Right cardiac atrium (tissue), 5 donors: ENCODE measurements at regions not wholly inside any gene's neighbourhood (a gene's known extent, or its start where the extent isn't known, plus 50 kb on each side); places are given as distances from the start of the nearest gene placed in this dataset.
"Not testable (repeated sequence)": the region's sequence is repeated elsewhere in the genome, so short reads cannot be mapped to it uniquely, and the experiment has no call there.

ENCODE experiments used
- ATAC-seq, 2 donors: fragments of 200-7000 bp; cut with Tn5 transposase; one replicate each; pipeline versions ENCODE4 v1.8.0 to v1.9.1; 2020; ENCODE audit warnings: moderate library complexity in 2 of 2, mild to moderate bottlenecking in 1 of 2
- DNase-seq, 3 donors: peaks; one replicate each; pipeline ENCODE4 v3.0.0-alpha.2; 2020
- H3K27ac ChIP-seq: one replicate; pipeline ENCODE4 v1.5.1; 2013; ENCODE audit warnings: mild to moderate bottlenecking, low read length, control low read depth, moderate library complexity
- H3K27me3 ChIP-seq: one replicate; pipeline ENCODE4 v1.6.1; 2013; ENCODE audit not compliant: control insufficient read depth, insufficient read depth
- H3K4me1 ChIP-seq: one replicate; pipeline ENCODE4 v1.6.1; 2013; ENCODE audit warnings: low read length; ENCODE audit not compliant: control insufficient read depth, insufficient read depth
- H3K4me3 ChIP-seq: one replicate; pipeline ENCODE4 v1.5.1; 2013; ENCODE audit warnings: low read length, control low read depth
- H3K9me3 ChIP-seq: one replicate; pipeline ENCODE4 v1.6.1; 2013; ENCODE audit warnings: low read length; ENCODE audit not compliant: control insufficient read depth
- WGBS: extraction: QIAGEN DNeasy Blood & Tissue Kit; methylation state at CpG from one replicate; pipeline ENCODE4 v1.1.7; 2013; 5-methylcytosine and 5-hydroxymethylcytosine counted together
- intact Hi-C, 4 donors: fragments of 100-400 bp; cut with DNase I; formaldehyde crosslinking; loops; one replicate each; pipeline versions ENCODE4 v1.11.0 to v1.14.0; 2022 to 2023
- donor health status: healthy with polysubstance abuse.
- donor health status: DM: no; HTN: yes; CAD: no.
- donor health status: DM: no; HTN: no; CAD: no.
- donor health status: DM: no; HTN: yes; CAD: no; lungs with severe emphysema.
- donor health status: DM: yes; HTN: yes; CAD: no.

- DNase-seq (no peak), ATAC-seq (no peak)
- H3K9me3 ChIP-seq = no peaks in the 10 kb centered on the region
- no peak overlapping the region for H3K27ac ChIP-seq
- intact Hi-C loops = no loop called here
- H3K4me3 ChIP-seq = no peak overlapping the region
- H3K27me3 ChIP-seq = no peaks in the 10 kb centered on the region
- no peaks in the 10 kb centered on the region for H3K4me1 ChIP-seq
Observed at GRCh38 chr6:63464060-63464459, 108.2 kb upstream of the LOC128125822 start.

GRCh38 chr6:63465750-63466149 is 106.5 kb upstream of the LOC128125822 start:
- intact Hi-C loops = no loop called here
- H3K4me3 ChIP-seq = no peak overlapping the region
- no peak for DNase-seq
- no peak for ATAC-seq
- no peaks in the 10 kb centered on the region for H3K27me3 ChIP-seq
- H3K4me1 ChIP-seq = no peaks in the 10 kb centered on the region
- no peak overlapping the region for H3K27ac ChIP-seq
- no peaks in the 10 kb centered on the region for H3K9me3 ChIP-seq
- WGBS = 81% methylated on average over 2 of the region's 2 CpGs

GRCh38 chr6:63466242-63466733 is 106.0 kb upstream of the LOC128125822 start:
- intact Hi-C loops = no loop called here
- Histone ChIP-seq H3K27me3 (no peaks in the 10 kb centered on the region), H3K4me3 (no peak overlapping the region), H3K9me3 (no peaks in the 10 kb centered on the region), H3K4me1 (no peaks in the 10 kb centered on the region), H3K27ac (no peak overlapping the region)
- WGBS = 78% methylated on average over 1 of the region's 1 CpG
- ATAC-seq = no peak
- no peak for DNase-seq

GRCh38 chr6:63467247-63467954 is 104.9 kb upstream of the LOC128125822 start:
- no peak for DNase-seq
- H3K27me3 ChIP-seq = no peaks in the 10 kb centered on the region
- H3K27ac ChIP-seq = no peak overlapping the region
- ATAC-seq = no peak
- H3K4me1 ChIP-seq = no peaks in the 10 kb centered on the region
- H3K4me3 ChIP-seq = no peak overlapping the region
- intact Hi-C loops = no loop called here
- 84% methylated on average over 10 of the region's 10 CpGs for WGBS
- no peaks in the 10 kb centered on the region for H3K9me3 ChIP-seq

- WGBS = 82% methylated on average over 2 of the region's 2 CpGs
- ATAC-seq, intact Hi-C loops, H3K27ac ChIP-seq, H3K4me3 ChIP-seq, H3K27me3 ChIP-seq, DNase-seq, H3K4me1 ChIP-seq, H3K9me3 ChIP-seq: not testable (repeated sequence)
Observed at GRCh38 chr6:63471145-63471544, 101.1 kb upstream of the LOC128125822 start.

GRCh38 chr6:63471654-63472053 is 100.6 kb upstream of the LOC128125822 start:
- ATAC-seq = no peak
- no peak overlapping the region for H3K4me3 ChIP-seq
- H3K4me1 ChIP-seq = peaks cover 2% of the 10 kb centered on the region
- no peaks in the 10 kb centered on the region for H3K9me3 ChIP-seq
- intact Hi-C loops = no loop called here
- no peaks in the 10 kb centered on the region for H3K27me3 ChIP-seq
- no peak overlapping the region for H3K27ac ChIP-seq
- 79% methylated on average over 2 of the region's 2 CpGs for WGBS
- DNase-seq = no peak

- Histone ChIP-seq H3K4me3 (no peak overlapping the region), H3K27me3 (no peaks in the 10 kb centered on the region), H3K4me1 (peaks cover 2% of the 10 kb centered on the region), H3K27ac (no peak overlapping the region), H3K9me3 (no peaks in the 10 kb centered on the region)
- DNase-seq = no peak
- WGBS = 23% methylated on average over 1 of the region's 1 CpG
- peak; percentile 67 to 86 for ATAC-seq
- intact Hi-C loops = no loop called here
Observed at GRCh38 chr6:63475707-63476106, 96.6 kb upstream of the LOC128125822 start.

- Histone ChIP-seq H3K4me3 (no peak overlapping the region), H3K9me3 (no peaks in the 10 kb centered on the region), H3K27me3 (no peaks in the 10 kb centered on the region), H3K27ac (no peak overlapping the region), H3K4me1 (peaks cover 2% of the 10 kb centered on the region)
- DNase-seq = no peak
- no peak for ATAC-seq
- WGBS = 46% methylated on average over 3 of the region's 3 CpGs
- intact Hi-C loops = no loop called here
Observed at GRCh38 chr6:63476302-63476701, 96.0 kb upstream of the LOC128125822 start.

- Histone ChIP-seq H3K27ac (no peak overlapping the region), H3K9me3 (no peaks in the 10 kb centered on the region), H3K4me3 (no peak overlapping the region), H3K4me1 (peaks cover 2% of the 10 kb centered on the region), H3K27me3 (no peaks in the 10 kb centered on the region)
- DNase-seq (no peak), ATAC-seq (no peak)
- WGBS = 87% methylated on average over 6 of the region's 6 CpGs
- intact Hi-C loops = no loop called here
Observed at GRCh38 chr6:63477422-63478040, 94.7 kb upstream of the LOC128125822 start.

GRCh38 chr6:63478734-63479133 is 93.5 kb upstream of the LOC128125822 start:
- Histone ChIP-seq H3K4me1 (peaks cover 2% of the 10 kb centered on the region), H3K27ac (no peak overlapping the region), H3K27me3 (no peaks in the 10 kb centered on the region), H3K4me3 (no peak overlapping the region), H3K9me3 (no peaks in the 10 kb centered on the region)
- intact Hi-C loops = no loop called here
- DNase-seq (no peak), ATAC-seq (no peak)
- 75% methylated on average over 1 of the region's 1 CpG for WGBS

GRCh38 chr6:63486196-63486595 is 86.1 kb upstream of the LOC128125822 start:
- Histone ChIP-seq H3K9me3 (no peaks in the 10 kb centered on the region), H3K4me3 (no peak overlapping the region), H3K27me3 (no peaks in the 10 kb centered on the region), H3K27ac (no peak overlapping the region), H3K4me1 (no peaks in the 10 kb centered on the region)
- 70% methylated on average over 2 of the region's 2 CpGs for WGBS
- ATAC-seq = no peak
- intact Hi-C loops = no loop called here
- DNase-seq = no peak
